ENCODE measurements at regions not wholly inside any gene's neighbourhood (a gene's known extent, or its start where the extent isn't known, plus 50 kb on each side); places are given as distances from the start of the nearest gene placed in this dataset.
"Not testable (repeated sequence)": the region's sequence is repeated elsewhere in the genome, so short reads cannot be mapped to it uniquely, and the experiment has no call there.

GRCh38 chr14:43362586-43362985 lies 1144.5 kb downstream of the FSCB start:
- H3K27ac Mint-ChIP-seq, result no peak overlapping the region
- no peaks in the 10 kb centered on the region for H3K36me3 Mint-ChIP-seq (ENCODE audit: low read depth)
- H3K4me1 Mint-ChIP-seq (ENCODE audit: low read depth), result no peaks in the 10 kb centered on the region
- H3K4me3 Mint-ChIP-seq, result no peak overlapping the region
- peaks cover 16% of the 10 kb centered on the region for H3K9me3 Mint-ChIP-seq
- intact Hi-C loops (cut with micrococcal nuclease), result no loop called here
- no peak for DNase-seq (ENCODE audit: low spot score)
- H3K27me3 Mint-ChIP-seq (ENCODE audit: insufficient read depth), result no peaks in the 10 kb centered on the region

GRCh38 chr14:43361751-43362150 lies 1145.3 kb downstream of the FSCB start:
- no peaks in the 10 kb centered on the region for H3K27me3 Mint-ChIP-seq (ENCODE audit: insufficient read depth)
- H3K9me3 Mint-ChIP-seq, result peaks cover 12% of the 10 kb centered on the region
- H3K4me1 Mint-ChIP-seq (ENCODE audit: low read depth), result no peaks in the 10 kb centered on the region
- no peak for DNase-seq (ENCODE audit: low spot score)
- H3K27ac Mint-ChIP-seq, result no peak overlapping the region
- no peak overlapping the region for H3K4me3 Mint-ChIP-seq
- intact Hi-C loops (cut with micrococcal nuclease), result no loop called here
- no peaks in the 10 kb centered on the region for H3K36me3 Mint-ChIP-seq (ENCODE audit: low read depth)

- intact Hi-C loops (cut with micrococcal nuclease), result no loop called here
- Mint-ChIP-seq H3K4me3 (no peak overlapping the region), H3K27ac (no peak overlapping the region), H3K9me3 (peaks cover 11% of the 10 kb centered on the region), H3K27me3 (ENCODE audit: insufficient read depth) (no peaks in the 10 kb centered on the region), H3K4me1 (ENCODE audit: low read depth) (no peaks in the 10 kb centered on the region), H3K36me3 (ENCODE audit: low read depth) (no peaks in the 10 kb centered on the region)
- DNase-seq (ENCODE audit: low spot score), result no peak
Measured at GRCh38 chr14:43360239-43360638, 1146.8 kb downstream of the FSCB start.

- H3K27me3 Mint-ChIP-seq (ENCODE audit: insufficient read depth), result no peaks in the 10 kb centered on the region
- no peaks in the 10 kb centered on the region for H3K36me3 Mint-ChIP-seq (ENCODE audit: low read depth)
- peaks cover 12% of the 10 kb centered on the region for H3K9me3 Mint-ChIP-seq
- H3K4me1 Mint-ChIP-seq (ENCODE audit: low read depth), result no peaks in the 10 kb centered on the region
- no peak overlapping the region for H3K4me3 Mint-ChIP-seq
- DNase-seq (ENCODE audit: low spot score), result no peak
- intact Hi-C loops (cut with micrococcal nuclease), result no loop called here
- H3K27ac Mint-ChIP-seq, result no peak overlapping the region
Measured at GRCh38 chr14:43359317-43359716, 1147.8 kb downstream of the FSCB start.

GRCh38 chr14:43356979-43357545 lies 1150.0 kb downstream of the FSCB start:
- Mint-ChIP-seq H3K4me1 (ENCODE audit: low read depth) (no peaks in the 10 kb centered on the region), H3K27ac (no peak overlapping the region), H3K4me3 (no peak overlapping the region), H3K36me3 (ENCODE audit: low read depth) (no peaks in the 10 kb centered on the region), H3K9me3 (peaks cover 12% of the 10 kb centered on the region), H3K27me3 (ENCODE audit: insufficient read depth) (no peaks in the 10 kb centered on the region)
- DNase-seq (ENCODE audit: low spot score), result no peak
- intact Hi-C loops (cut with micrococcal nuclease), result no loop called here

GRCh38 chr14:43356382-43356781 lies 1150.7 kb downstream of the FSCB start:
- DNase-seq (ENCODE audit: low spot score), result no peak
- H3K27me3 Mint-ChIP-seq (ENCODE audit: insufficient read depth), result no peaks in the 10 kb centered on the region
- no peaks in the 10 kb centered on the region for H3K36me3 Mint-ChIP-seq (ENCODE audit: low read depth)
- H3K4me3 Mint-ChIP-seq, result no peak overlapping the region
- H3K27ac Mint-ChIP-seq, result no peak overlapping the region
- no peaks in the 10 kb centered on the region for H3K4me1 Mint-ChIP-seq (ENCODE audit: low read depth)
- intact Hi-C loops (cut with micrococcal nuclease), result no loop called here
- peaks cover 6% of the 10 kb centered on the region for H3K9me3 Mint-ChIP-seq

- H3K27me3 Mint-ChIP-seq (ENCODE audit: insufficient read depth), result no peaks in the 10 kb centered on the region
Measured at GRCh38 chr14:43341921-43342320, 1165.2 kb downstream of the FSCB start.

GRCh38 chr14:43338713-43339112 lies 1168.4 kb downstream of the FSCB start:
- Mint-ChIP-seq H3K36me3 (ENCODE audit: low read depth) (no peaks in the 10 kb centered on the region), H3K27me3 (ENCODE audit: insufficient read depth) (no peaks in the 10 kb centered on the region), H3K27ac (no peak overlapping the region), H3K4me1 (ENCODE audit: low read depth) (no peaks in the 10 kb centered on the region), H3K4me3 (no peak overlapping the region), H3K9me3 (peaks cover 13% of the 10 kb centered on the region)
- intact Hi-C loops (cut with micrococcal nuclease), result no loop called here
- no peak for DNase-seq (ENCODE audit: low spot score)

More at GRCh38 chr14:43341921-43342320, 1165.2 kb downstream of the FSCB start:
- no peaks in the 10 kb centered on the region for H3K4me1 Mint-ChIP-seq (ENCODE audit: low read depth)
- H3K4me3 Mint-ChIP-seq, result no peak overlapping the region
- peaks cover 21% of the 10 kb centered on the region for H3K9me3 Mint-ChIP-seq
- no peak overlapping the region for H3K27ac Mint-ChIP-seq
- no peak for DNase-seq (ENCODE audit: low spot score)
- no peaks in the 10 kb centered on the region for H3K36me3 Mint-ChIP-seq (ENCODE audit: low read depth)
- intact Hi-C loops (cut with micrococcal nuclease), result no loop called here

- Mint-ChIP-seq H3K27ac (no peak overlapping the region), H3K27me3 (ENCODE audit: insufficient read depth) (no peaks in the 10 kb centered on the region), H3K4me1 (ENCODE audit: low read depth) (no peaks in the 10 kb centered on the region), H3K4me3 (no peak overlapping the region), H3K9me3 (peaks cover 9% of the 10 kb centered on the region), H3K36me3 (ENCODE audit: low read depth) (no peaks in the 10 kb centered on the region)
- intact Hi-C loops (cut with micrococcal nuclease), result no loop called here
- no peak for DNase-seq (ENCODE audit: low spot score)
Measured at GRCh38 chr14:43336351-43336750, 1170.7 kb downstream of the FSCB start.

GRCh38 chr14:43326501-43327407 lies 1180.3 kb downstream of the FSCB start:
- H3K27ac Mint-ChIP-seq; H3K27me3 Mint-ChIP-seq (ENCODE audit: insufficient read depth); H3K4me1 Mint-ChIP-seq (ENCODE audit: low read depth); DNase-seq (ENCODE audit: low spot score); H3K4me3 Mint-ChIP-seq; H3K36me3 Mint-ChIP-seq (ENCODE audit: low read depth); intact Hi-C loops (cut with micrococcal nuclease): not testable (repeated sequence)
- H3K9me3 Mint-ChIP-seq, result peaks cover 24% of the 10 kb centered on the region

GRCh38 chr14:43316427-43316826 lies 1190.7 kb downstream of the FSCB start:
- no peaks in the 10 kb centered on the region for H3K4me1 Mint-ChIP-seq (ENCODE audit: low read depth)
- H3K4me3 Mint-ChIP-seq, result no peak overlapping the region
- intact Hi-C loops (cut with micrococcal nuclease), result no loop called here
- peaks cover 15% of the 10 kb centered on the region for H3K9me3 Mint-ChIP-seq
- no peak overlapping the region for H3K27ac Mint-ChIP-seq
- no peak for DNase-seq (ENCODE audit: low spot score)
- H3K27me3 Mint-ChIP-seq (ENCODE audit: insufficient read depth), result no peaks in the 10 kb centered on the region
- no peaks in the 10 kb centered on the region for H3K36me3 Mint-ChIP-seq (ENCODE audit: low read depth)

GRCh38 chr14:43313719-43314118 lies 1193.4 kb downstream of the FSCB start:
- intact Hi-C loops (cut with micrococcal nuclease), result no loop called here
- no peak for DNase-seq (ENCODE audit: low spot score)
- Mint-ChIP-seq H3K4me1 (ENCODE audit: low read depth) (no peaks in the 10 kb centered on the region), H3K36me3 (ENCODE audit: low read depth) (no peaks in the 10 kb centered on the region), H3K27ac (no peak overlapping the region), H3K9me3 (peaks cover 27% of the 10 kb centered on the region), H3K27me3 (ENCODE audit: insufficient read depth) (no peaks in the 10 kb centered on the region), H3K4me3 (no peak overlapping the region)

GRCh38 chr14:43308421-43309110 lies 1198.5 kb downstream of the FSCB start:
- H3K27me3 Mint-ChIP-seq (ENCODE audit: insufficient read depth), result no peaks in the 10 kb centered on the region
- no peaks in the 10 kb centered on the region for H3K4me1 Mint-ChIP-seq (ENCODE audit: low read depth)
- no peak for DNase-seq (ENCODE audit: low spot score)
- H3K4me3 Mint-ChIP-seq, result no peak overlapping the region
- H3K27ac Mint-ChIP-seq, result no peak overlapping the region
- intact Hi-C loops (cut with micrococcal nuclease), result no loop called here
- H3K36me3 Mint-ChIP-seq (ENCODE audit: low read depth), result no peaks in the 10 kb centered on the region
- H3K9me3 Mint-ChIP-seq, result peaks cover 27% of the 10 kb centered on the region
